AML-193 (cell line): ENCODE measurements at regions not wholly inside any gene's neighbourhood (a gene's known extent, or its start where the extent isn't known, plus 50 kb on each side); places are given as distances from the start of the nearest gene placed in this dataset.

Source experiments
- DNase-seq, 2 experiments: peaks; one replicate each; lab custom pipeline; 2025; lab: John Stamatoyannopoulos, UW

DNA sequence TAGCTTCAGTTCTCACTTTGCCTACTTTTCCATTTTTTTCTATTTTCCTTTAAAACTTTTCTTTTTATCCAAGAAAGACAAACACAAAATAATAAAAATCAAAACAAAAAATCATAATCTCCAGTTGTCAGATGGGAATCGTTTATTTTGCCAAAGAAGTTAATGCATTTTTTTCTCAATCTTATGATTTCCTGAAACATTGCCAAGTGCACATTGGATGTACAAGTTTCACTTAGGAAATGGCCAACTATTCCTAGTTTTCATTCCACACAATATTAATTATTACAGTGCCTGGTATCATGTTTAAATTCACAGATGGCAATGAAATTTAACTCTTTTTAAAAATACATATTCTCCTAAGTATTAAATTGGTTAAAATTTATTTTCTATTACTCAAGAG lies 1050.5 kb downstream of the TTLL7 start:
- DNase-seq: no peak

DNA sequence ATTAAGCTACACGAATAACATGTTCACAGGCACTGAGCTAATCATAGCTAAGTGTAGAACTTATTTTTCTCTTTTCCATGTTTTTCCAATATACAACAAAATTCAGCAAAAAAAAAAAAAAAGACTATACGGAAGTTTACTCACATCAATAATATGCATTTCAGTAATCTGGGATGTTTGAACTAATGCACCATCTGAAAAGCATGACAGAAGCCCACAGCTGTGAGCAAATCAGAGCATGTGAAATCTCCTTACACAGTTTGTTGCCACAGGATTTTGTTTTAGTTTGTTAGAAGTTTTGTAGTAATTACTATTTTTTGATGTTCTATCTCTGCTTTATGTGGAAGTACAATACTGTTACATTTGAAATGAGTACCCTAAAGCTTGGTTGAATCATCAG lies 1051.7 kb downstream of the TTLL7 start:
- no peak for DNase-seq

DNA sequence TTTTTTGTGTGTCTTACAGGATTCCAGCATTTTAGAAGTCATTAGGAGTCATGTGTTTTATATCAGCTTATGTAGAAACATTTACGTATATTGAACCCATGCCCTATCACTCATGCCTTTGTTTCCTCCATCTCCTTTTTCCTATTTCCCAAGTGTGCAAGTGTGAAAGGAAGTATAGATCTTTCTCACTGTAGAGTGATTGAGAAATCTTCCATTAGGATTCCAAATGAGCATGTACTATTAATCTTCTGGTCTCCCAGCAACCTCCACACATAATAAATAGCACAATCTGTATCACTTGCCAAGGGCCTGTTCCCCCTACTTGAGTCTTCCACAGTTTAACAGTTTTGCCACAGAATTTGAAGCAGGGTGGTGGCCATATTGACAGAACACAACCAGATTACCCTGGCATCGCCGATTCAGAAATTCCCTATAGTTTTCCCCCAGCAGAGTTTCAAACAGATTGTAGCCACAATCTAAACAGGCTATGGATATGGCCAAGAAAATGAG lies 1052.8 kb downstream of the TTLL7 start:
- no peak for DNase-seq

DNA sequence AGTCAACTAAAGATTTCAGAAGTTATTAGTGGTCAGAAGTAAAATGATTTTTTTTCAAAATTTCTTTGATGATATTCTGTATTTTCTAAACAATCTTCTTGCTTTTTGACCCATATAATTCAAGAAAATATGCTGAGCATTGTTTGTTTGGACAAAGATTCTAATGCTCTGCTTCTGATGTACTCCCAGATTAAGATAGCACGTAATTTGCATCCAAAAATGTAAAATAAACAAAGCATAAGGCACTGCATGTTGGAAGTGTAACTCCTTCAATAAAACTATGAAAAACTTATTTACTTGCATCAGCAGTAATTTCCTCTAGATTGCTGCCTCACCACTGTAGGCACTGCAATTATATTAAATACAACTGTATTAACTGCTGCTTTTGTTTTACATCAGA lies 1054.1 kb downstream of the TTLL7 start:
- DNase-seq: no peak

DNA sequence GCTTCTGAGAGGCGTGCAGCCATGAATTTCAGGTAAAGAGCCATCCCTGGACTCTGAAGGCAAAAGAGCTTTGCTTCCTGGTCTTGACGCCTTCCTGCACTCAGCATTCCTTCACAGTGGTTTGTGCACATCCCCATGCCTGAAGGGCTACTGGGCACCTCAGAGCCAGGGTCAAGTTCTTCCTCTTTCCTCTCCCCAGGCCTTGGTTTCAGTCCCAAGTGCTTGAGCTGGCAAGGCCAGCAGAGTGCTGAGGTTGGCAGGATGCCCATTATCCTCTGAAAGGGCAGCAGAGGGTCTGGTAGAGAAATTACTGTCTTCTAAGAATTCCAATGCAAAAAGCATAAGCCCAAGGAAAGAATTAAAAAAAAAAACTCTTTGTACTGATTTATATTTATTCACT lies 1064.9 kb downstream of the TTLL7 start:
- no peak for DNase-seq

DNA sequence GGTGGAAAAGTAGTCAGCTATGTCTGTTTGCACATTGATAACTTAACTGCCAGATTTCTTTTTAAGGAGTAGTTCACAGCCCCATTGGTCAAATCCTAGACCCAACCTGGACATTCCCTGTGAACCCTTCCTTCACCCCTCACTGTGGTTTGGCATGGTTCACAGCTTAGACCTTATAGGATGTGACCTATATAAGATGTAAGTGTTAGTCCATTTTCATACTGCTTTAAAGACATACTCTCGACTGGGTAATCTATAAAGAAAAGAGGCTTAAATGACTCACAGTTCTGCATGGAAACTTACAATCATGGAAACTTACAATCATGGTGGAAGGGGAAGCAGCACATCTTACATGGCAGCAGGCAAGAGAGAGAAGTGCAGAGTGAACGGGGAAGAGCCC lies 1066.2 kb downstream of the TTLL7 start:
- DNase-seq: no peak

DNA sequence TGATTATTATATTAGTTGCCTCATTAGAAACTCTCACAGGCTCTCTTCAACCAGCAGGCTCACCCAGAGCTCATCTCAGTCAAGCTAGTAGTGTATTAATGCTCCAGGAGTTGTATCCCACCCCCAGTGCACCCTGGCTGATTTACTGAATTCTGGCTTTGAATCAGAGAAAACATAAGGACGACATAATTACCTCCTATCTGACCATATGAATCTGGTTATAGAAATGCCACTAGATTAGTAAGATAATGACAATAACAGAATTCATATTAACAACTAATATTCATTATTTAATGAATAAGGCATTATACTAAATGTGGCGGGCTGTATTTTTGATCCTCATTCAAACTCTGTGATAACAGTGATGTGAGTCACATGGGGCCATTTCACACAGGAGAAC lies 1066.7 kb downstream of the TTLL7 start:
- no peak for DNase-seq

DNA sequence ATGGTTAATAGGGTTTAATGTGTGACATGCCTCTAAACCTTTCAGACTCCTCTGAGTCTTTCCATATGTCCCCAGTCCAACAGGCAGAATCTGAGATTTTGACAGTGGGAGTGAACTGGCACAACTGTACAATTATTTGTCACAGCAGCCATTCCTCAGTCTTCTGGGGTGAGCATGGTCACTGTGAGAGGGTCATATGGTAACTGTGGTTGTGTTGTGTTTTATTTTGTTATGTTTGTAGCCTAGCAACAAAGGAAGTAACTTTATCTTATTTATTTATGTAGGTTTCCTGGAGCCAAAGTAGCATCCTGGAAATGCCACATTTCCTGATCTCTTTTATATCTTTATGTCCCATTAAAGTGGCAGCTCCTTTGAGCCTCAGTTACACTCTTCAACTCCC lies 1067.9 kb downstream of the TTLL7 start:
- DNase-seq: no peak

DNA sequence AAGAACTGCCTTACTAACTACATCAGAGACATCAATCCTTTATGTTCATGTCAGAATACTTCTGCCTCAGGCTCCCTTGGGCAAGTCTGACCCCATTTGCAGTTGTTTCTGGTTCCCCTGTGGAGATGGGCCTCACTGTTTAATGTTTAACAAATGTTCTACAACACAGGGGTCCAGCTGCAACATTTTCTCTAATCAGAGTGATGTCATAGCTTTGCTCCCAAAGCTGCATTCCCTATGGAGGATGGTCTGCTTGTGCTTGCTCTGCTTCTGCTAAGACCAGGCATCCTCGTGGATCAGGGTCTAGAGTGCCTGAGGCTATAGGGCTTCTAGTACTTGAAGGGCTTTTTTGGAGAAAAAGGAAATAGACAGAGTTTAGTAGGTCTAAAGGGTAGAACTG lies 1071.2 kb downstream of the TTLL7 start:
- no peak for DNase-seq

DNA sequence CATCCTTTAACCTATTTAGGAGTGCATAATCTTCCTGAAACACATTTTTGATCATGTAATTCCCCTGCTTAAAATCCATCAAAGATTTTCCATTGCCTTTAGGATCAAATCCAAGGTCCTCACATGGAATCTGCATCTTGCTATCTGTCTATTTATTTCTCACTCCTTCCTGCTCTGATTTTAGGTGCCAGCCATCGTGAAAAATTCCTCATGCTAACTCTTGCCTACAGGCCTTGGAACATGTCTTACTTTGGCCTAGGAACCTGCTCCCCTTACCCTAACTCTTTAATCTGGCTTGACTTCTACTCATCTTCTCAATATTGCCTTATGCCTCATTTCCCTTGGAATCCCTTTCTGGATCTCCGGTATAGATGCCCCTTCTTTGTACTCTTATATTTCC lies 1074.3 kb downstream of the TTLL7 start:
- no peak for DNase-seq

DNA sequence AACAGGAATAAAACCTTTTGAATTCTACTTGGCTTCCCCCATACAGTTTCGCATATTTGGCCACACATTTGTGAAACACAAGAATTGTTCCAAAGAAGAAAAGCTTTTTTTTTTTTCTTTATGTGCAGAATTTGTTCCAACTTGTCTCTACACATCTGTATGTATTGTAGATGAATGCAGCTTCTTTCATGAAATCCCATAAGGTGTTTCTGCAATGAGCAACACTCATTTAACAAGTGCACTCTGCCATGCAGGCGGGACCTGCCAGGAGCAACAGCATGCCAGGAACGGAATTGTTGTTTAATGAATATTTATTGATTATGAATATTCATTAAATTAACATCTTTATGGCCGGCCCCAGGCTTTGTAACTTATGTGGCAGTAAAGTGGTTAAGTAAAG lies 1075.0 kb downstream of the TTLL7 start:
- DNase-seq: no peak

DNA sequence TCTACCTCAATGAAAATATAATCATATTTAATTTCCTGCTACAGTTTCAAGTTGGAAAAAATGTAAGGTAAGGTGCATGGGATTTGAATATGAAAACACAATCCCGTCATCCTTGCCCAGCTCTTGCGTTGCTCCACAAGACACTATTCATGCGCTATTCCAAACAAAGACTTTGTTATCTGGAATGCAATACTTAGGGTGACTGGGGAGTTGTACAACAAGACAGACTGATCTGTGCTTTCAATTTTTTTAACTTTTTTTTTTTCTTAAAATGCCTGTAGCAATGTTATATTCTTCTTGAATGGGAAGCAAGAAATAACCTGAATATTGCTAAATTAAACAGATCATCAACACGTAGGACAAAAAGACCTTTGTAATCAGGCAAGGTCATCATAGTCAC lies 1077.2 kb downstream of the TTLL7 start:
- no peak for DNase-seq

DNA sequence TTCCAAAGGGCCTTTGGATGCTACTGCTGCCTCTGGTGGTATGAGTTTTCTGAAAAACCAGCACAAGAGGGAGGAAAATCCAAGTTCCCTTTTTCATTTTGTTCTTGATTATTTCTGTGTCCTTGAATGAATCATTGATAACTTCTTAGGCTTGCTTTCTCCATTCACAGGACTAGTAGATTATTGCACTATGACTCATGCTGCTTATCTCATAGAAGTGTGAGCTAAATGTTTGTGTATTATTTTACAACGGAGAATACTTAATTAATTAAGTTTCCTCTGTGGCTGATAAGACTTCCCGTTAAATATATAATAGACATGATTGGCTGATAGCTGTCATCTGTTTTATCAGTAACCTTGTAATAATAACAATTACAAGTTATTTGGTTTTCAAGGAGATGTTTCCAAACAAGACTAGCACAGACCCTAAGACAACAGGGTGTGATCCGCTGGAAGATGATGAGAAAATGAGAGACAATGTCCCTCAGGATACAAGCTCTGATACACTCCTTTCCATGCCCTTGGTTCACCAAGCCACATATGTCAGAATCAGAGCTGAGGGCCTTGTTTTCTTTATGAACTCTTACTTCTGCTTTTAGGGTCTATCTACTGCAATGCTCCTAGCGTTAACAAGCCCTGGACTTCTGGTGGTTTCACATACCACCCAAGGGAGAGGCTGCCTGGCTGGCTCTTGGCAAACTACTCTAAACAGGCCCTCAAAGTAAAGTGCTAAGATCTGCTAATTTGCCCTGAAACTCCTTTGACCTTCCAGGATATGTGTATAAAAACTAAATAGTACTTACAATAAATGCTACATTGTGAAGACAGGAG lies 1078.3 kb downstream of the TTLL7 start:
- no peak for DNase-seq

DNA sequence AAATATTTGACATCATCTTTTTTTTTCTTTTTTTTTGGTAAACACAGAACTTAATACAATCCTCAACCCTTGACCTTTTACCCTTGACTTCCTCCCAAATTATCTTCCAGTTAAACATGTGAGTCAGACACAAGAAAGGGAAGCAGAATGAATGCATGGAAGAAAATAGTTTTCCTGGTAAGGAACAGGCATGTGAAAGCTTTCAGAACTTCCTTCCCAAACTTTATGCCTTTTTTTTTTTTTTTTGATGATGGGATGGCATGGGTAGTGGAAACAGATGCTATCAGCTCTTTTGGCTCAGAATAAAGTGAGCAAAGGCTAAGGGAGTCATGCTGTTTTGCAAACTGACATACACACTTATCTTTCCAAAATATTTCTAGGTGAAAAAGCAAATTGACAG lies 1079.1 kb downstream of the TTLL7 start:
- DNase-seq: no peak

DNA sequence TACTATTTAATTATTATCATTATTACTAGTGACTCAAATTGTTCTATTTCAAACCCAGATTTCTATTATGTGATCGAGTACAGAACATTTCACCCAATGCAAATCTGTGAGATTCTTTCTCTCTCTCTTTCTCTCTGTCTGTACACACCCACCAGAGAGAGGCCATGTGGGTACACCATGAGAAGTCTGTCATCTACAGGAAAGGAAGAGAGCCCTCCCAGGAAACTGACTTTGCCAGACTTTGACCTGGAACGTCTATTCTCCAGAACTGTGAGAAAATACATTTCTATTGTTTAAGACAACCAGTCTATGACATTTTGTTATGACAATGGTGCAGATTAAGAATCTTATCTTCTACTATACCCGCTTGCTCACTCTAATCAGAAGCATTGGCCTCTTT lies 1091.6 kb downstream of the TTLL7 start:
- DNase-seq: no peak

DNA sequence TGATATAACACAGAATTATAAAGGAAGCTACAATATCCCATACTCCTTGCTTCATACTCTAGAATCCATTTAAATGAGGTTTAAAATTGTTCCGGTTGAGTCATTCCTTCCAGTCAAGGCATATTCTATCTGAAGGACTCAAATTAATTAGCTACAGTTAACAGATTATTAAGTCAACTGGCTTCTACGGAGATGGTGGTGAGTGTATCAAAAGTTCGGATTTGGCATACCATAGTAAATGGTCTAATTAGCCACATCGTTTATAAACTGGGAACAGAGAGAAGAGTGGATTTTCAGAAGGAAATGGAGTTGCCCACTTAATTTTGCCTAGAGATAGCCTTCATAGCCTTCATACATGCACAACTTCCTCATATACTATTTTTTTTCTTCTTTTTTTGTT lies 1095.3 kb downstream of the TTLL7 start:
- DNase-seq: no peak

DNA sequence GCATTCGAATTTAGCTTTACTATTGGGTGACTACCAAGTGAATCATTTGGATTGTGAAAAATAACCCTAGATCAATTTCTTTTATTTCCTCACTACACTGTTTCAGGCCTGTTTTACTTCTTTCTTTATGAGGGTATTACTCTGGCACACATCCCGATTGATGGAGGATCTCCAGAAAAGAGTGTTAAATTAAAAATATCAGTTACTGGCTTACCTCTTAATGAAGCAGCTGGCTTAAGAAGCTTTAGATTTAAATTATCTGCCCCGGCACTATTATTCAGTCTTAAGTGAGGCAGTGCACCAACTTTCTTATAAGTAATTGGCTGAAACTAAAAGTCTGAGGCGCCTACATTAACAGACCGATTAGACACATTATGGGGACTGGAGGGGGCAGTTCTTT lies 1097.4 kb downstream of the TTLL7 start:
- no peak for DNase-seq

DNA sequence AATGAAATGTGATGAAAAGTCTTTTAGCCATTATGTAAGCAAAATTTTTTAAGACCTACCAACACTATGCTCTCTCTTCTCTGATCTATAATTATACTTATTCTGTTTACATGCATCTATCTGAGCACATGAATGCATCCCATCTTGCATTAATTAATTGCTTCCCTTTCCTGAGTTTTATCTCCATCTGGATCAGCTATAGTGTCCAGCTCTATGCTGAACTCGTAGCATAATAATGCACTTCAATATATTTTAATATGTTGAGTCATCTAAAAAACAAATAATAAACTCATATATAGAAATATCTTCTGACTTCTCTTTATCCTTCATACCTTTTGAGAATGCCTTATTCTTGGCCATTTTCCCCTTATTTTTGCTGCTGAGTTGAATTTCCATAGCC lies 1097.8 kb downstream of the TTLL7 start:
- no peak for DNase-seq

DNA sequence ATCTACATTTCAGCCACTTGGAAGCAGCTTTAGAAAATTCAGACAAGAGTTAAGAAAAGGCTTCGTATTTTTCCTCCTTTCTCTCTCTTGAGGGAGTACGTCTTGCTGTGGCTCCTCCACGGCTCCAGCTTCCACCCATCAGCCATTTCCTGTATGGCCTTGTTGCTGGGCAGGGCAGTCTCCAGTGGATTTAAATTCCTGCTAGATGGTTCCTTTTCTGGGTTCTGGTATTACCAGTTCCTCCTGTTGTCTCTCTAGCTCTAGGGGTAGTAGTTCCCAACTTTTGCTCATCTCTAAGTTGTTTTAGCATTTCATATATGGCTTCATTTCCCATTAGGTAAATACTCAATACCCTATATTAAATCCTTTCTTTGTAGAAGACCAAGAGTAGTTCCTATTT lies 1098.3 kb downstream of the ADGRL2 start:
- DNase-seq: no peak

DNA sequence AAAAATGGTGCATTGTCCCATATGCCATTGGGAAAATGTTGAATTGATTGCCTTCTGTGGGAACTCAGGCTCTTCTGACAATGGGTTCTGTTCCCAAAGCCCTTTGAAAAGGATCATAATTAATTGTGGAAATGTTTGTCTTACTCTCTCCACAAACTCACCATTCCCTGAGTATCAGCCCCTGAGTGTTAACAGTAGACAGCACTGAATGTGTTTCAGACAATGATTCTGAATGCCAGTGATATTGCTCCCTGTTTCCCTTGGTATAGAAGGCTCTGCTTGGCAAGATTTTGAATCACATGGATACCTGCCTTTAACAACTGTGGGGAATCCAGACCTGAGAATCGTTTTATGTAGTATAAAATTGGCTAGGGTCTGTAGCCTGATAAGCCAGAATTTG lies 1096.8 kb downstream of the ADGRL2 start:
- DNase-seq: no peak

DNA sequence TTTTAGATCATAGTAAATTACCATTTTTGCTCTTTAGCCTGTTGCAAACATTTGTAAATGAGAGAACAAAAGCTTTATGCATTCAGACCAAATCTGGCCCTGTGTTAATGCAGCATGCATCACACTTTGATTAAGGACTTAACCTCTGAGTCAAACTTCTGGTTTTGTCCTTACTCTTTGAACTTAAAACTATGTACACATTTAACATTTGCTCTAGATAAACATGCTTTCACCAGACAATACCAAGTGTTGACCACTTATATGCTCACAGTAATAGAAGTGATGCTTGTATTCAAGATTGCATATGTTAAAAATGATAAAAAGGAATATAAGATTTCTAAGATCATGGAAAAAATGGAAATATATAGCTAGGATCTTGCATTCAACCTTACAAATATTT lies 1095.3 kb downstream of the ADGRL2 start:
- no peak for DNase-seq

DNA sequence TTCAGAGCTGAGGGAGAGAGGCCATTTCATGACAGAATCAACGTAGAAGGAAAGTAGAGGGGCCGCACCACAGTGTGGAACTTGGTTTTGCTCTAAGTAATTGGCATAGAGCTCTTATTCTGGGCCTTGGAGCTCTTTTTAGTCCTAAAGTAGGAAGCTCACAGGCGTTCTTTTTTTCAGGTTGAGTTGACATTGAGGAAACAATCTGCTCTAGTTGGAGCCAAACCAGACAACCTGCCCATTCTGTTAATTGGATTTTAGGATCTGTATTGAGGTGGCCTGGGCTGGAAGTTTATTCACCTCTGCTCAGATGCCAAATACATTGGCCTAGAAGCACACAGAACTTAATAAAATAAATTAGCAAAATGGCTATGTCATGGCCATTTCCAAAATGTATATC lies 1093.9 kb downstream of the ADGRL2 start:
- no peak for DNase-seq

DNA sequence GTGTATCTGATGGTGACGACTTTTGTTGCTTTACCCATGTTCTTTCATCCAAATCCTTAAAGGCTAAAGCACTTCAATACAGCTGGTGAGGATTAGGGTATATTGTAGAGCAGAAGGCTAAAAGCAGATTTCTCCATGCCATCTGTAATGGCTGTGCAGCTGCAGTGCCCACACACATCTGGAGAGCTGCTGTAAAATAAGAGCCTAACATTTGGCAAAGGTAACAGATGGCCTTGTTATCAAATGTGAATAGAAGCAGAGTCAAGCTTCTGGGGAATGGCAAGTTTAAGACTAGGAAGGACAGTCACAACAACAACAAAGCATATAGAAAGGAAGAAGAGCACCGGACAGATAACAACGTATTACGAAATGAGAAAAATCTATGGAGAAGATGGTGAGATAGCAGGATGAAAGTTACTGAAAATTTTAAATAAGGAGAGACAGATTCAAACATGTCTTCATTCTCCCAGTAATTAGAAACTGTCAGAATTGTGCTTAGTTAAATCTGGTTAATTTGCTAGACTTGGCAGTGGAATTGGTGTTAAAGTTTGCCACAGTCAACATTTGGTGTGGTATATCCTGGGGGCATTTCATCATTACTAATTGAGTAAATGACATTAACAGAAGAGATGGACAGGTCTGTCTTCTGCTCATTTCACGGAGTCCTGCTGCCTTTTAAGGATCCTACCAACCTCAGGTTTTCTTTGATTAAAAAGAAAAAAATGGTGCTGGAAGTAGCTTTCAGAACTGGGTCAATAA lies 1093.2 kb downstream of the ADGRL2 start:
- no peak for DNase-seq

DNA sequence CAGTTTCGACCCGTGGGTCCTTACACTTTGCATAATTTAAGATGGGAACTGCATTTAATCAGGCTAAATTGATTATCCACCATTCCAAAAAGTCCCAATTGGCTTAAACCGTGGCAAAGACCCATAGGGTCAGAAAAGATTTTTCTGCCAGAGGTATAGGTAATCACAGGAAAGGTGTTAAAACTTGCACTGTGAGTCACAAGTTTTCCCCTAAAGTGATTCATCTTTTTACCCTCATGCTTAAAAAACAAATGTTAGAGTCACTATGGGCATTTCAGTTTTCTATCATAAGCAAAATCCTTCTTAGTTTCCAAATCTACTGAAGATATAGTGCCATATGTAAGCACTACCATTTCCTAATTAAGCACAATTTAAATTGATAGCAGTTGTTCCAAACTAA lies 1079.8 kb downstream of the ADGRL2 start:
- no peak for DNase-seq
